ENCODE measurements at regions not wholly inside any gene's neighbourhood (a gene's known extent, or its start where the extent isn't known, plus 50 kb on each side); places are given as distances from the start of the nearest gene placed in this dataset.

- Histone ChIP-seq H3K9ac (ENCODE audit: low read length in 2 of 2) (no peak overlapping the region), H3K27me3 (ENCODE audit: control insufficient read depth in 1 of 2, insufficient read depth in 2 of 2, low read length in 2 of 2) (no peaks in the 10 kb centered on the region), H3K36me3 (ENCODE audit: control insufficient read depth in 2 of 2, insufficient read depth in 2 of 2, low read length in 2 of 2) (no peaks in the 10 kb centered on the region), H3K27ac (ENCODE audit: low read length) (no peak overlapping the region), H3K4me1 (ENCODE audit: control insufficient read depth, insufficient read depth, low read length) (no peaks in the 10 kb centered on the region), H3K9me3 (ENCODE audit: control insufficient read depth in 2 of 2, low read length in 2 of 2) (no peaks in the 10 kb centered on the region), H3K4me3 (ENCODE audit: low read length in 2 of 2) (no peak overlapping the region)
Observed at GRCh38 chr10:61125560-61126170, 181.7 kb upstream of the RHOBTB1 start.

GRCh38 chr10:61124756-61125530, 181.0 kb upstream of the RHOBTB1 start:
- H3K27me3 ChIP-seq (ENCODE audit: control insufficient read depth in 1 of 2, insufficient read depth in 2 of 2, low read length in 2 of 2): no peaks in the 10 kb centered on the region
- no peak overlapping the region for H3K4me3 ChIP-seq (ENCODE audit: low read length in 2 of 2)
- H3K36me3 ChIP-seq (ENCODE audit: control insufficient read depth in 2 of 2, insufficient read depth in 2 of 2, low read length in 2 of 2): no peaks in the 10 kb centered on the region
- no peaks in the 10 kb centered on the region for H3K9me3 ChIP-seq (ENCODE audit: control insufficient read depth in 2 of 2, low read length in 2 of 2)
- no peaks in the 10 kb centered on the region for H3K4me1 ChIP-seq (ENCODE audit: control insufficient read depth, insufficient read depth, low read length)
- H3K9ac ChIP-seq (ENCODE audit: low read length in 2 of 2): no peak overlapping the region
- no peak overlapping the region for H3K27ac ChIP-seq (ENCODE audit: low read length)

- H3K4me3 ChIP-seq (ENCODE audit: low read length in 2 of 2): no peak overlapping the region
- no peaks in the 10 kb centered on the region for H3K9me3 ChIP-seq (ENCODE audit: control insufficient read depth in 2 of 2, low read length in 2 of 2)
- no peaks in the 10 kb centered on the region for H3K27me3 ChIP-seq (ENCODE audit: control insufficient read depth in 1 of 2, insufficient read depth in 2 of 2, low read length in 2 of 2)
- no peak overlapping the region for H3K9ac ChIP-seq (ENCODE audit: low read length in 2 of 2)
- H3K27ac ChIP-seq (ENCODE audit: low read length): no peak overlapping the region
- H3K4me1 ChIP-seq (ENCODE audit: control insufficient read depth, insufficient read depth, low read length): no peaks in the 10 kb centered on the region
- no peaks in the 10 kb centered on the region for H3K36me3 ChIP-seq (ENCODE audit: control insufficient read depth in 2 of 2, insufficient read depth in 2 of 2, low read length in 2 of 2)
Observed at GRCh38 chr10:61120805-61121204, 176.8 kb upstream of the RHOBTB1 start.

GRCh38 chr10:61119573-61119972, 175.6 kb upstream of the RHOBTB1 start:
- H3K9me3 ChIP-seq (ENCODE audit: control insufficient read depth in 2 of 2, low read length in 2 of 2): no peaks in the 10 kb centered on the region
- H3K4me1 ChIP-seq (ENCODE audit: control insufficient read depth, insufficient read depth, low read length): no peaks in the 10 kb centered on the region
- H3K27ac ChIP-seq (ENCODE audit: low read length): no peak overlapping the region
- H3K27me3 ChIP-seq (ENCODE audit: control insufficient read depth in 1 of 2, insufficient read depth in 2 of 2, low read length in 2 of 2): no peaks in the 10 kb centered on the region
- no peaks in the 10 kb centered on the region for H3K36me3 ChIP-seq (ENCODE audit: control insufficient read depth in 2 of 2, insufficient read depth in 2 of 2, low read length in 2 of 2)
- no peak overlapping the region for H3K4me3 ChIP-seq (ENCODE audit: low read length in 2 of 2)
- no peak overlapping the region for H3K9ac ChIP-seq (ENCODE audit: low read length in 2 of 2)

GRCh38 chr10:61115897-61116296, 171.9 kb upstream of the RHOBTB1 start:
- H3K4me3 ChIP-seq (ENCODE audit: low read length in 2 of 2): no peak overlapping the region
- H3K9me3 ChIP-seq (ENCODE audit: control insufficient read depth in 2 of 2, low read length in 2 of 2): no peaks in the 10 kb centered on the region
- no peaks in the 10 kb centered on the region for H3K4me1 ChIP-seq (ENCODE audit: control insufficient read depth, insufficient read depth, low read length)
- no peaks in the 10 kb centered on the region for H3K36me3 ChIP-seq (ENCODE audit: control insufficient read depth in 2 of 2, insufficient read depth in 2 of 2, low read length in 2 of 2)
- H3K9ac ChIP-seq (ENCODE audit: low read length in 2 of 2): no peak overlapping the region
- no peak overlapping the region for H3K27ac ChIP-seq (ENCODE audit: low read length)
- H3K27me3 ChIP-seq (ENCODE audit: control insufficient read depth in 1 of 2, insufficient read depth in 2 of 2, low read length in 2 of 2): no peaks in the 10 kb centered on the region

- no peak overlapping the region for H3K9ac ChIP-seq (ENCODE audit: low read length in 2 of 2)
- H3K4me1 ChIP-seq (ENCODE audit: control insufficient read depth, insufficient read depth, low read length): no peaks in the 10 kb centered on the region
- H3K4me3 ChIP-seq (ENCODE audit: low read length in 2 of 2): no peak overlapping the region
- no peaks in the 10 kb centered on the region for H3K36me3 ChIP-seq (ENCODE audit: control insufficient read depth in 2 of 2, insufficient read depth in 2 of 2, low read length in 2 of 2)
- no peaks in the 10 kb centered on the region for H3K27me3 ChIP-seq (ENCODE audit: control insufficient read depth in 1 of 2, insufficient read depth in 2 of 2, low read length in 2 of 2)
- no peaks in the 10 kb centered on the region for H3K9me3 ChIP-seq (ENCODE audit: control insufficient read depth in 2 of 2, low read length in 2 of 2)
- no peak overlapping the region for H3K27ac ChIP-seq (ENCODE audit: low read length)
Observed at GRCh38 chr10:61112771-61113170, 168.8 kb upstream of the RHOBTB1 start.

- Histone ChIP-seq H3K27me3 (ENCODE audit: control insufficient read depth in 1 of 2, insufficient read depth in 2 of 2, low read length in 2 of 2) (no peaks in the 10 kb centered on the region), H3K27ac (ENCODE audit: low read length) (no peak overlapping the region), H3K9me3 (ENCODE audit: control insufficient read depth in 2 of 2, low read length in 2 of 2) (no peaks in the 10 kb centered on the region), H3K4me1 (ENCODE audit: control insufficient read depth, insufficient read depth, low read length) (no peaks in the 10 kb centered on the region), H3K36me3 (ENCODE audit: control insufficient read depth in 2 of 2, insufficient read depth in 2 of 2, low read length in 2 of 2) (no peaks in the 10 kb centered on the region), H3K4me3 (ENCODE audit: low read length in 2 of 2) (no peak overlapping the region), H3K9ac (ENCODE audit: low read length in 2 of 2) (no peak overlapping the region)
Observed at GRCh38 chr10:61110936-61111335, 167.0 kb upstream of the RHOBTB1 start.

- no peak overlapping the region for H3K9ac ChIP-seq (ENCODE audit: low read length in 2 of 2)
- no peak overlapping the region for H3K4me3 ChIP-seq (ENCODE audit: low read length in 2 of 2)
- H3K4me1 ChIP-seq (ENCODE audit: control insufficient read depth, insufficient read depth, low read length): no peaks in the 10 kb centered on the region
- no peaks in the 10 kb centered on the region for H3K27me3 ChIP-seq (ENCODE audit: control insufficient read depth in 1 of 2, insufficient read depth in 2 of 2, low read length in 2 of 2)
- no peaks in the 10 kb centered on the region for H3K9me3 ChIP-seq (ENCODE audit: control insufficient read depth in 2 of 2, low read length in 2 of 2)
- H3K36me3 ChIP-seq (ENCODE audit: control insufficient read depth in 2 of 2, insufficient read depth in 2 of 2, low read length in 2 of 2): no peaks in the 10 kb centered on the region
- H3K27ac ChIP-seq (ENCODE audit: low read length): no peak overlapping the region
Observed at GRCh38 chr10:61110188-61110844, 166.3 kb upstream of the RHOBTB1 start.

GRCh38 chr10:61108915-61109314, 164.9 kb upstream of the RHOBTB1 start:
- Histone ChIP-seq H3K27me3 (ENCODE audit: control insufficient read depth in 1 of 2, insufficient read depth in 2 of 2, low read length in 2 of 2) (no peaks in the 10 kb centered on the region), H3K4me3 (ENCODE audit: low read length in 2 of 2) (no peak overlapping the region), H3K27ac (ENCODE audit: low read length) (no peak overlapping the region), H3K9ac (ENCODE audit: low read length in 2 of 2) (no peak overlapping the region), H3K36me3 (ENCODE audit: control insufficient read depth in 2 of 2, insufficient read depth in 2 of 2, low read length in 2 of 2) (no peaks in the 10 kb centered on the region), H3K4me1 (ENCODE audit: control insufficient read depth, insufficient read depth, low read length) (no peaks in the 10 kb centered on the region), H3K9me3 (ENCODE audit: control insufficient read depth in 2 of 2, low read length in 2 of 2) (no peaks in the 10 kb centered on the region)

- Histone ChIP-seq H3K9me3 (ENCODE audit: control insufficient read depth in 2 of 2, low read length in 2 of 2) (no peaks in the 10 kb centered on the region), H3K4me1 (ENCODE audit: control insufficient read depth, insufficient read depth, low read length) (no peaks in the 10 kb centered on the region), H3K9ac (ENCODE audit: low read length in 2 of 2) (no peak overlapping the region), H3K4me3 (ENCODE audit: low read length in 2 of 2) (no peak overlapping the region), H3K27ac (ENCODE audit: low read length) (no peak overlapping the region), H3K36me3 (ENCODE audit: control insufficient read depth in 2 of 2, insufficient read depth in 2 of 2, low read length in 2 of 2) (no peaks in the 10 kb centered on the region), H3K27me3 (ENCODE audit: control insufficient read depth in 1 of 2, insufficient read depth in 2 of 2, low read length in 2 of 2) (no peaks in the 10 kb centered on the region)
Observed at GRCh38 chr10:61100887-61101286, 156.9 kb upstream of the RHOBTB1 start.

GRCh38 chr10:61099756-61100155, 155.8 kb upstream of the RHOBTB1 start:
- no peaks in the 10 kb centered on the region for H3K36me3 ChIP-seq (ENCODE audit: control insufficient read depth in 2 of 2, insufficient read depth in 2 of 2, low read length in 2 of 2)
- H3K9me3 ChIP-seq (ENCODE audit: control insufficient read depth in 2 of 2, low read length in 2 of 2): no peaks in the 10 kb centered on the region
- no peak overlapping the region for H3K27ac ChIP-seq (ENCODE audit: low read length)
- no peak overlapping the region for H3K4me3 ChIP-seq (ENCODE audit: low read length in 2 of 2)
- no peaks in the 10 kb centered on the region for H3K27me3 ChIP-seq (ENCODE audit: control insufficient read depth in 1 of 2, insufficient read depth in 2 of 2, low read length in 2 of 2)
- H3K9ac ChIP-seq (ENCODE audit: low read length in 2 of 2): no peak overlapping the region
- H3K4me1 ChIP-seq (ENCODE audit: control insufficient read depth, insufficient read depth, low read length): no peaks in the 10 kb centered on the region

Measured in stomach smooth muscle (tissue), 2 donors.